K562 (cell line): ENCODE measurements at regions not wholly inside any gene's neighbourhood (a gene's known extent, or its start where the extent isn't known, plus 50 kb on each side); places are given as distances from the start of the nearest gene placed in this dataset.
A peak's percentile ranks its signal among the peaks of the same experiment; 100 is the strongest.

Experiments
- CHCHD3 ChIP-seq: fragments of 250-450 bp; sonication (Bioruptor Pico); IDR thresholded peaks from 2 replicates; pipeline ENCODE4 v2.1.2; 2022; ENCODE audit warnings: mild to moderate bottlenecking
- CHD1 ChIP-seq: fragments of 200-600 bp; sonication (generic); IDR thresholded peaks from one replicate; pipeline ENCODE4 v1.6.1; 2012; ENCODE audit warnings: mild to moderate bottlenecking, moderate library complexity, low read length, inconsistent platforms
- ETV6 ChIP-seq, 3 experiments: fragments of 150-350 bp in 1 of 3; sonication (generic) in 1 of 3; formaldehyde crosslinking in 1 of 3; IDR thresholded peaks; 2 replicates each; pipeline versions ENCODE4 v1.6.1 to v1.8.0; 2014 to 2022; ENCODE audit warnings: borderline replicate concordance in 2 of 3, low read depth in 2 of 3, antibody characterized with exemption in 1 of 3, low read length in 1 of 3, mild to moderate bottlenecking in 1 of 3, missing genetic modification reagents in 1 of 3
- HNRNPUL1 ChIP-seq: fragments of 200-400 bp; formaldehyde crosslinking; IDR thresholded peaks from 2 replicates; pipeline ENCODE4 v1.6.1; 2017; ENCODE audit warnings: low read length
- LCOR ChIP-seq: sonication (generic); formaldehyde crosslinking; IDR thresholded peaks from 2 replicates; pipeline ENCODE4 v1.8.0; 2022; ENCODE audit warnings: mild to moderate bottlenecking, missing genetic modification reagents
- ZFP36 ChIP-seq: fragments of 150-350 bp; IDR thresholded peaks from 2 replicates; pipeline ENCODE4 v1.6.1; 2018; ENCODE audit warnings: low read length, low read depth; ENCODE audit not compliant: partially characterized antibody
- ZNF668 ChIP-seq: fragments of 250-450 bp; sonication (Bioruptor Pico); IDR thresholded peaks from 2 replicates; pipeline ENCODE4 v1.8.0; 2022; ENCODE audit warnings: mild to moderate bottlenecking, inconsistent platforms
- TF ChIP-seq, protein P1 (sequence below): fragments of 200-800 bp; sonication (Bioruptor generic); IDR thresholded peaks from 2 replicates; pipeline ENCODE4 v1.6.1; 2016; ENCODE audit warnings: missing genetic modification characterization, missing compliant biosample characterization
- TF ChIP-seq, protein P2 (sequence below): fragments of 200-600 bp; sonication (generic); IDR thresholded peaks from one replicate; pipeline ENCODE4 v1.6.1; 2012; ENCODE audit warnings: mild to moderate bottlenecking, low read depth, low read length, inconsistent platforms

DNA sequence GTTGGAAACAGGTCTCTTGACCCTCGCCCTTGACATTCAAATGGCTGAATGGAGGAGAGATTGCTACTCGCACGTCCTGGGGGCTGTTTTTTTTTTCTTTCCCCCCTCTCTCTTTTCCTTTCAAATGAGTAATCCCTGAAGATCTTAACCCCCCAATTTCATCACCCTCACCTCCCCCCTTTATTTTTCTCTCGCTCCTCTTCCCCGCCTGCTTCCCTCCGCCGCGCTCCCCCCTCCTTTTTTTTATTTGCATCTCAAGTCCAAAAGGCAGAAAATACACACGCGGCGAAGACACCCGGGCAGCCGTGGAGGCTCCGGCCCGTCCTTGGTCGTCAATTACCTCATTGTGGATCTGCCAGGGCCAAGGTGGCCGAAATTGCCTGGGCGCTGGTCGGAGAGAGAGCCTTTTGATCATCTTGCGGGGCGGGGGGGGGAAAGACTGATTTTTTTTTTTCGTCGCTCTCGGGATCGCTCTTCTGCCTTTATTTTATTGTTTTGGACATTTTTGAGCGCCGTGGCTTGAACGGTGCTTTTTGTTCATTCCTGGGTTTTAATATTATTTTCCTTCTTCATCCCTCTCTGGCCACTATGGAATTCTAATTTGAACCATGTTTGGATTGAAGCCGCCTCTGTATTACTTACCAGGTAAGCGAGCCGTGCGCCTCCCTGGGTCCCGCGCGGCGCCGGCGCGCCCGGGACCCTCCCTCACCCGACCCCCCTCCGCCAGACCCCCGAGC lies 57.2 kb upstream of the GSE1 start (continued):
- TF ChIP-seq, protein P1, sequence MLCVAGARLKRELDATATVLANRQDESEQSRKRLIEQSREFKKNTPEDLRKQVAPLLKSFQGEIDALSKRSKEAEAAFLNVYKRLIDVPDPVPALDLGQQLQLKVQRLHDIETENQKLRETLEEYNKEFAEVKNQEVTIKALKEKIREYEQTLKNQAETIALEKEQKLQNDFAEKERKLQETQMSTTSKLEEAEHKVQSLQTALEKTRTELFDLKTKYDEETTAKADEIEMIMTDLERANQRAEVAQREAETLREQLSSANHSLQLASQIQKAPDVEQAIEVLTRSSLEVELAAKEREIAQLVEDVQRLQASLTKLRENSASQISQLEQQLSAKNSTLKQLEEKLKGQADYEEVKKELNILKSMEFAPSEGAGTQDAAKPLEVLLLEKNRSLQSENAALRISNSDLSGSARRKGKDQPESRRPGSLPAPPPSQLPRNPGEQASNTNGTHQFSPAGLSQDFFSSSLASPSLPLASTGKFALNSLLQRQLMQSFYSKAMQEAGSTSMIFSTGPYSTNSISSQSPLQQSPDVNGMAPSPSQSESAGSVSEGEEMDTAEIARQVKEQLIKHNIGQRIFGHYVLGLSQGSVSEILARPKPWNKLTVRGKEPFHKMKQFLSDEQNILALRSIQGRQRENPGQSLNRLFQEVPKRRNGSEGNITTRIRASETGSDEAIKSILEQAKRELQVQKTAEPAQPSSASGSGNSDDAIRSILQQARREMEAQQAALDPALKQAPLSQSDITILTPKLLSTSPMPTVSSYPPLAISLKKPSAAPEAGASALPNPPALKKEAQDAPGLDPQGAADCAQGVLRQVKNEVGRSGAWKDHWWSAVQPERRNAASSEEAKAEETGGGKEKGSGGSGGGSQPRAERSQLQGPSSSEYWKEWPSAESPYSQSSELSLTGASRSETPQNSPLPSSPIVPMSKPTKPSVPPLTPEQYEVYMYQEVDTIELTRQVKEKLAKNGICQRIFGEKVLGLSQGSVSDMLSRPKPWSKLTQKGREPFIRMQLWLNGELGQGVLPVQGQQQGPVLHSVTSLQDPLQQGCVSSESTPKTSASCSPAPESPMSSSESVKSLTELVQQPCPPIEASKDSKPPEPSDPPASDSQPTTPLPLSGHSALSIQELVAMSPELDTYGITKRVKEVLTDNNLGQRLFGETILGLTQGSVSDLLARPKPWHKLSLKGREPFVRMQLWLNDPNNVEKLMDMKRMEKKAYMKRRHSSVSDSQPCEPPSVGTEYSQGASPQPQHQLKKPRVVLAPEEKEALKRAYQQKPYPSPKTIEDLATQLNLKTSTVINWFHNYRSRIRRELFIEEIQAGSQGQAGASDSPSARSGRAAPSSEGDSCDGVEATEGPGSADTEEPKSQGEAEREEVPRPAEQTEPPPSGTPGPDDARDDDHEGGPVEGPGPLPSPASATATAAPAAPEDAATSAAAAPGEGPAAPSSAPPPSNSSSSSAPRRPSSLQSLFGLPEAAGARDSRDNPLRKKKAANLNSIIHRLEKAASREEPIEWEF = no peak
- TF ChIP-seq ZNF668 (CRISPR knock-in tag) (no peak), CHD1 (peak; percentile 89), CHCHD3 (no peak), ETV6 (IDR thresholded peaks at IDR 0.05; ENCODE audit: borderline replicate concordance in 1 of 2, low read depth in 2 of 2, low read length in 1 of 2) (no peak), ETV6 (CRISPR knock-in tag; IDR thresholded peaks at IDR 0.05; ENCODE audit: borderline replicate concordance) (no peak), HNRNPUL1 (no peak), ZFP36 (no peak), LCOR (no peak)
- TF ChIP-seq, protein P2, sequence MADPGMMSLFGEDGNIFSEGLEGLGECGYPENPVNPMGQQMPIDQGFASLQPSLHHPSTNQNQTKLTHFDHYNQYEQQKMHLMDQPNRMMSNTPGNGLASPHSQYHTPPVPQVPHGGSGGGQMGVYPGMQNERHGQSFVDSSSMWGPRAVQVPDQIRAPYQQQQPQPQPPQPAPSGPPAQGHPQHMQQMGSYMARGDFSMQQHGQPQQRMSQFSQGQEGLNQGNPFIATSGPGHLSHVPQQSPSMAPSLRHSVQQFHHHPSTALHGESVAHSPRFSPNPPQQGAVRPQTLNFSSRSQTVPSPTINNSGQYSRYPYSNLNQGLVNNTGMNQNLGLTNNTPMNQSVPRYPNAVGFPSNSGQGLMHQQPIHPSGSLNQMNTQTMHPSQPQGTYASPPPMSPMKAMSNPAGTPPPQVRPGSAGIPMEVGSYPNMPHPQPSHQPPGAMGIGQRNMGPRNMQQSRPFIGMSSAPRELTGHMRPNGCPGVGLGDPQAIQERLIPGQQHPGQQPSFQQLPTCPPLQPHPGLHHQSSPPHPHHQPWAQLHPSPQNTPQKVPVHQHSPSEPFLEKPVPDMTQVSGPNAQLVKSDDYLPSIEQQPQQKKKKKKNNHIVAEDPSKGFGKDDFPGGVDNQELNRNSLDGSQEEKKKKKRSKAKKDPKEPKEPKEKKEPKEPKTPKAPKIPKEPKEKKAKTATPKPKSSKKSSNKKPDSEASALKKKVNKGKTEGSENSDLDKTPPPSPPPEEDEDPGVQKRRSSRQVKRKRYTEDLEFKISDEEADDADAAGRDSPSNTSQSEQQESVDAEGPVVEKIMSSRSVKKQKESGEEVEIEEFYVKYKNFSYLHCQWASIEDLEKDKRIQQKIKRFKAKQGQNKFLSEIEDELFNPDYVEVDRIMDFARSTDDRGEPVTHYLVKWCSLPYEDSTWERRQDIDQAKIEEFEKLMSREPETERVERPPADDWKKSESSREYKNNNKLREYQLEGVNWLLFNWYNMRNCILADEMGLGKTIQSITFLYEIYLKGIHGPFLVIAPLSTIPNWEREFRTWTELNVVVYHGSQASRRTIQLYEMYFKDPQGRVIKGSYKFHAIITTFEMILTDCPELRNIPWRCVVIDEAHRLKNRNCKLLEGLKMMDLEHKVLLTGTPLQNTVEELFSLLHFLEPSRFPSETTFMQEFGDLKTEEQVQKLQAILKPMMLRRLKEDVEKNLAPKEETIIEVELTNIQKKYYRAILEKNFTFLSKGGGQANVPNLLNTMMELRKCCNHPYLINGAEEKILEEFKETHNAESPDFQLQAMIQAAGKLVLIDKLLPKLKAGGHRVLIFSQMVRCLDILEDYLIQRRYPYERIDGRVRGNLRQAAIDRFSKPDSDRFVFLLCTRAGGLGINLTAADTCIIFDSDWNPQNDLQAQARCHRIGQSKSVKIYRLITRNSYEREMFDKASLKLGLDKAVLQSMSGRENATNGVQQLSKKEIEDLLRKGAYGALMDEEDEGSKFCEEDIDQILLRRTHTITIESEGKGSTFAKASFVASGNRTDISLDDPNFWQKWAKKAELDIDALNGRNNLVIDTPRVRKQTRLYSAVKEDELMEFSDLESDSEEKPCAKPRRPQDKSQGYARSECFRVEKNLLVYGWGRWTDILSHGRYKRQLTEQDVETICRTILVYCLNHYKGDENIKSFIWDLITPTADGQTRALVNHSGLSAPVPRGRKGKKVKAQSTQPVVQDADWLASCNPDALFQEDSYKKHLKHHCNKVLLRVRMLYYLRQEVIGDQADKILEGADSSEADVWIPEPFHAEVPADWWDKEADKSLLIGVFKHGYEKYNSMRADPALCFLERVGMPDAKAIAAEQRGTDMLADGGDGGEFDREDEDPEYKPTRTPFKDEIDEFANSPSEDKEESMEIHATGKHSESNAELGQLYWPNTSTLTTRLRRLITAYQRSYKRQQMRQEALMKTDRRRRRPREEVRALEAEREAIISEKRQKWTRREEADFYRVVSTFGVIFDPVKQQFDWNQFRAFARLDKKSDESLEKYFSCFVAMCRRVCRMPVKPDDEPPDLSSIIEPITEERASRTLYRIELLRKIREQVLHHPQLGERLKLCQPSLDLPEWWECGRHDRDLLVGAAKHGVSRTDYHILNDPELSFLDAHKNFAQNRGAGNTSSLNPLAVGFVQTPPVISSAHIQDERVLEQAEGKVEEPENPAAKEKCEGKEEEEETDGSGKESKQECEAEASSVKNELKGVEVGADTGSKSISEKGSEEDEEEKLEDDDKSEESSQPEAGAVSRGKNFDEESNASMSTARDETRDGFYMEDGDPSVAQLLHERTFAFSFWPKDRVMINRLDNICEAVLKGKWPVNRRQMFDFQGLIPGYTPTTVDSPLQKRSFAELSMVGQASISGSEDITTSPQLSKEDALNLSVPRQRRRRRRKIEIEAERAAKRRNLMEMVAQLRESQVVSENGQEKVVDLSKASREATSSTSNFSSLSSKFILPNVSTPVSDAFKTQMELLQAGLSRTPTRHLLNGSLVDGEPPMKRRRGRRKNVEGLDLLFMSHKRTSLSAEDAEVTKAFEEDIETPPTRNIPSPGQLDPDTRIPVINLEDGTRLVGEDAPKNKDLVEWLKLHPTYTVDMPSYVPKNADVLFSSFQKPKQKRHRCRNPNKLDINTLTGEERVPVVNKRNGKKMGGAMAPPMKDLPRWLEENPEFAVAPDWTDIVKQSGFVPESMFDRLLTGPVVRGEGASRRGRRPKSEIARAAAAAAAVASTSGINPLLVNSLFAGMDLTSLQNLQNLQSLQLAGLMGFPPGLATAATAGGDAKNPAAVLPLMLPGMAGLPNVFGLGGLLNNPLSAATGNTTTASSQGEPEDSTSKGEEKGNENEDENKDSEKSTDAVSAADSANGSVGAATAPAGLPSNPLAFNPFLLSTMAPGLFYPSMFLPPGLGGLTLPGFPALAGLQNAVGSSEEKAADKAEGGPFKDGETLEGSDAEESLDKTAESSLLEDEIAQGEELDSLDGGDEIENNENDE = no peak
